Right kidney (tissue), 1 donor: ENCODE measurements at regions not wholly inside any gene's neighbourhood (a gene's known extent, or its start where the extent isn't known, plus 50 kb on each side); places are given as distances from the start of the nearest gene placed in this dataset.
"Not testable (repeated sequence)": the region's sequence is repeated elsewhere in the genome, so short reads cannot be mapped to it uniquely, and the experiment has no call there.

ENCODE experiments used
- DNase-seq: peaks from one replicate; pipeline ENCODE4 v3.0.0-alpha.2; 2016

- no peak for DNase-seq
These were observed 339.2 kb upstream of the ADARB2 start for GRCh38 chr10:2076528-2076927.

GRCh38 chr10:2067015-2067414 lies 329.7 kb upstream of the ADARB2 start:
- DNase-seq = no peak

- DNase-seq = no peak
These were observed 317.4 kb upstream of the ADARB2 start for GRCh38 chr10:2054728-2055127.

GRCh38 chr10:2053805-2054204 lies 316.5 kb upstream of the ADARB2 start:
- DNase-seq = no peak

GRCh38 chr10:2051108-2051507 lies 313.8 kb upstream of the ADARB2 start:
- DNase-seq = no peak

- no peak for DNase-seq
These were observed 312.2 kb upstream of the ADARB2 start for GRCh38 chr10:2049560-2049959.

GRCh38 chr10:2048337-2048973 lies 311.1 kb upstream of the ADARB2 start:
- DNase-seq = no peak

GRCh38 chr10:2047679-2048078 lies 310.4 kb upstream of the ADARB2 start:
- no peak for DNase-seq

GRCh38 chr10:2043379-2043778 lies 306.1 kb upstream of the ADARB2 start:
- no peak for DNase-seq

- no peak for DNase-seq
These were observed 300.7 kb upstream of the ADARB2 start for GRCh38 chr10:2038036-2038435.

- no peak for DNase-seq
These were observed 299.9 kb upstream of the ADARB2 start for GRCh38 chr10:2037246-2037645.

GRCh38 chr10:2036209-2036608 lies 298.9 kb upstream of the ADARB2 start:
- no peak for DNase-seq

- no peak for DNase-seq
These were observed 292.7 kb upstream of the ADARB2 start for GRCh38 chr10:2030046-2030445.

GRCh38 chr10:2026936-2027335 lies 289.6 kb upstream of the ADARB2 start:
- DNase-seq = no peak

GRCh38 chr10:2024750-2025149 lies 287.4 kb upstream of the ADARB2 start:
- DNase-seq = not testable (repeated sequence)

GRCh38 chr10:2023687-2024086 lies 286.4 kb upstream of the ADARB2 start:
- DNase-seq = no peak

- no peak for DNase-seq
These were observed 285.1 kb upstream of the ADARB2 start for GRCh38 chr10:2022401-2022800.

- no peak for DNase-seq
These were observed 283.5 kb upstream of the ADARB2 start for GRCh38 chr10:2020836-2021235.

GRCh38 chr10:2019803-2020202 lies 282.5 kb upstream of the ADARB2 start:
- DNase-seq = no peak

GRCh38 chr10:2019281-2019680 lies 282.0 kb upstream of the ADARB2 start:
- no peak for DNase-seq

- no peak for DNase-seq
These were observed 277.2 kb upstream of the ADARB2 start for GRCh38 chr10:2014541-2014940.

GRCh38 chr10:2012209-2012608 lies 274.9 kb upstream of the ADARB2 start:
- no peak for DNase-seq

- DNase-seq = peak; percentile 9
These were observed 273.9 kb upstream of the ADARB2 start for GRCh38 chr10:2011106-2011716.

GRCh38 chr10:2005546-2005945 lies 268.2 kb upstream of the ADARB2 start:
- no peak for DNase-seq

- DNase-seq = no peak
These were observed 255.6 kb upstream of the ADARB2 start for GRCh38 chr10:1992930-1993329.
